GM21447 (cell line): ENCODE measurements at regions not wholly inside any gene's neighbourhood (a gene's known extent, or its start where the extent isn't known, plus 50 kb on each side); places are given as distances from the start of the nearest gene placed in this dataset.

Experiments
- ATAC-seq: cut with Tn5 transposase; IDR thresholded peaks from one replicate; pipeline ENCODE4 v1.9.1; 2021; ENCODE audit not compliant: unreplicated experiment

- no peak for ATAC-seq
Measured at GRCh38 chr7:3230908-3231307, 70.1 kb upstream of the SDK1 start.

GRCh38 chr7:3232228-3232627, 68.8 kb upstream of the SDK1 start:
- no peak for ATAC-seq

GRCh38 chr7:3233301-3233700, 67.8 kb upstream of the SDK1 start:
- no peak for ATAC-seq

GRCh38 chr7:3234051-3234450, 67.0 kb upstream of the SDK1 start:
- ATAC-seq = no peak

- ATAC-seq = no peak
Measured at GRCh38 chr7:3234851-3235250, 66.2 kb upstream of the SDK1 start.

GRCh38 chr7:3235322-3235721, 65.7 kb upstream of the SDK1 start:
- ATAC-seq = no peak

GRCh38 chr7:3236268-3236667, 64.8 kb upstream of the SDK1 start:
- ATAC-seq = no peak

GRCh38 chr7:3238525-3239210, 62.4 kb upstream of the SDK1 start:
- no peak for ATAC-seq

- ATAC-seq = no peak
Measured at GRCh38 chr7:3239291-3239691, 61.8 kb upstream of the SDK1 start.

- no peak for ATAC-seq
Measured at GRCh38 chr7:3240826-3241430, 60.1 kb upstream of the SDK1 start.

GRCh38 chr7:3241686-3242258, 59.3 kb upstream of the SDK1 start:
- no peak for ATAC-seq

- no peak for ATAC-seq
Measured at GRCh38 chr7:3242398-3242972, 58.6 kb upstream of the SDK1 start.

- no peak for ATAC-seq
Measured at GRCh38 chr7:3243256-3243655, 57.8 kb upstream of the SDK1 start.

GRCh38 chr7:3243680-3244079, 57.4 kb upstream of the SDK1 start:
- no peak for ATAC-seq

- ATAC-seq = no peak
Measured at GRCh38 chr7:3244241-3244814, 56.7 kb upstream of the SDK1 start.

GRCh38 chr7:3245077-3245476, 56.0 kb upstream of the SDK1 start:
- ATAC-seq = no peak

GRCh38 chr7:3245721-3246120, 55.3 kb upstream of the SDK1 start:
- ATAC-seq = no peak

- no peak for ATAC-seq
Measured at GRCh38 chr7:3246127-3246526, 54.9 kb upstream of the SDK1 start.

GRCh38 chr7:3246651-3247050, 54.4 kb upstream of the SDK1 start:
- ATAC-seq = no peak

GRCh38 chr7:3250725-3251124, 50.3 kb upstream of the SDK1 start:
- ATAC-seq = no peak
